Dermis blood vessel endothelial cell (primary cell): ENCODE measurements at regions not wholly inside any gene's neighbourhood (a gene's known extent, or its start where the extent isn't known, plus 50 kb on each side); places are given as distances from the start of the nearest gene placed in this dataset.
A peak's percentile ranks its signal among the peaks of the same experiment; 100 is the strongest.
"Not testable (repeated sequence)": the region's sequence is repeated elsewhere in the genome, so short reads cannot be mapped to it uniquely, and the experiment has no call there.

Source experiments
- DNase-seq: peaks from one replicate; pipeline ENCODE4 v3.0.0; 2010

- no peak for DNase-seq
Observed at GRCh38 chr5:91978221-91978882, 595.2 kb upstream of the ARRDC3 start.

DNA sequence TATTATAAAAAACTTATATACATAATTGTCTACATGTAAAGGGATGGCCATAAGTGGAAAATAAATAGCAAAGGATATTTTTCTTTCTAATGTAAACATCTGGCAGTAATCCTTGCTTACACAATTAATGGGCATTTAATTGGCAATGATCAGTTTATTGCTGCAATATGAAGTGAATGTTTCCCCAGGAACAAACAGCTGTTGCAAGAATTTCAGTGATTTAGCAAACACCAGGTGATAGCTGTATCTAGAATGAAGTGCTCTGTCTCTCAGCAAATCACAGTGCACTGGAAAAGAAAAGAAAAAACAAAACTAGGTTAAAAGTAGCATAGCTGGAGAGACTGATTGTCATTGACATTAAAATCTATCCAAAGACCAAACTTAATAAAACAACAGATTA, 594.5 kb upstream of the ARRDC3 start:
- no peak for DNase-seq

GRCh38 chr5:91976451-91976850, 593.3 kb upstream of the ARRDC3 start:
- DNase-seq = no peak

DNA sequence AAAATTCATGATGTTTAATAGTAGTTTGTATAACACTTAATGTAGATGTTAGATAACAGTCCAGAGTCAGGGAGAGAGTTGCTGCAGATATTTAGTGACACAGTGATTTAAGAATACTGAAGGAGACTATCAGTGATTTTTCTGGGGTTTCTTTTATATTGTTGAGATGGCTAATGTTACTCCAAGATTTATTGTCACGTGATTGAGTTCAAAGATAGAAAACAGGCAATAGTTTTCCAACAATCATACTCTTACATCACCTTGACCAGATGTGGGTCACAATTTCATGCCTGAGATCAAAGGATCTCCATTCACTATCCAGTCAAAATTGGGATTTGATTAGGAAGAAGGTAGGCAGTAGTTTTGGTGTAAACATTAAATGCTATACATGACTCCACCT, 580.0 kb upstream of the ARRDC3 start:
- no peak for DNase-seq

DNA sequence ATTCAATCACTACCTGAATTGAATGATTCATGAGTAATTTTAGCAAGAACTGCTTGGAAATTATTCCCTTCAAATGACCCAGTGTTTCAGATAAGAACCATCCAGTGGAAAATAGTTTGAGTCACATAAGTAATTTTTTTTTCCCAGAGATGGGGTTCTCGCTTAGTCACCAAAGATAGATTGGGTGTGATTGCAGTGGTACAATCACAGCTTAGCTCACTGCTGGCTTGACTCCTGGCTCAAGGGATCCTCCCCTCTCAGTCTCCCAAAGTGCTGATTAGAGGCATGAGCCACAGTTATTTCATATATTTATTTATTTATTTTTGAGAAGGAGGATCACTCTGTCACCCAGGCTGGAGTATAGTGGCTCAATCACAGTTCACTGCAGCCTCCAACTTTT, 574.5 kb upstream of the ARRDC3 start:
- DNase-seq = no peak

DNA sequence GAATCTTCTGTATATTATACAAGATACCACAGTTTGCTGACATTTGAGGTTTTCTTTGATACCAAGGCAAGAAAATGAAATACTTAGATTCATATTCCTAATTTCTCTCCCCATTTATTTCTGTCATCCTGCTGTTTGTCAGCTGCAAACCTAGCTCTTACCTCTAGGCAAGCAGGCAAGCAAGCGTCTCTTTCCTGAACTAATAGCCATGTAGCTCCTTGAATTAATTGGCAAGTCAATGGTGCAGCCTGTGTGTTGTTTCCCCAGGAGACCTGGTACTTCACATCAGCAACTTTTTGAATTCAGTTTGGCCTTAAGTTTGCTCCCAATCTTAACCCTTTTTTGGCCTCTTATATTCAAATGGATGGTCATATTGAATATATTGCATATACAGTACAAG, 573.6 kb upstream of the ARRDC3 start:
- no peak for DNase-seq

DNA sequence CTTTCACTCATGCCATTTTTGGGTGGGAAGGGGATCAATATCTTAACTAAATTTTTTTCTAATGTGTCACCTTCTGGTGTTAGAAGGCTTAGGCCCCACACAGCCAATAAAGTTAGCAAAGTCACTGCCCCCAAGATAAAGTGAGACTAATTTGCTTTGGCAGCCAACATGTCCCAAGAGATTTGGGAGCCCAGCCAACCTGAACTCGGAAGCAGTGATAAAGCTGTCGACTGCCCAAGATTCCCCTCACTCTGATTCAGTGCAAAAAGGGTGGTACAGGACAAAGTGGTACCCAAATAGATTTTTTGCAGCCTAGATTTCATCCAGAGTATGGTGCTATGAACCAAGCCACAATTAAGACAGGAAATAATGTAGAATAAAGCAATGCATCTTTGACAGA, 572.5 kb upstream of the ARRDC3 start:
- no peak for DNase-seq

GRCh38 chr5:91954136-91954535, 571.0 kb upstream of the ARRDC3 start:
- no peak for DNase-seq

GRCh38 chr5:91950328-91950727, 567.2 kb upstream of the ARRDC3 start:
- no peak for DNase-seq

DNA sequence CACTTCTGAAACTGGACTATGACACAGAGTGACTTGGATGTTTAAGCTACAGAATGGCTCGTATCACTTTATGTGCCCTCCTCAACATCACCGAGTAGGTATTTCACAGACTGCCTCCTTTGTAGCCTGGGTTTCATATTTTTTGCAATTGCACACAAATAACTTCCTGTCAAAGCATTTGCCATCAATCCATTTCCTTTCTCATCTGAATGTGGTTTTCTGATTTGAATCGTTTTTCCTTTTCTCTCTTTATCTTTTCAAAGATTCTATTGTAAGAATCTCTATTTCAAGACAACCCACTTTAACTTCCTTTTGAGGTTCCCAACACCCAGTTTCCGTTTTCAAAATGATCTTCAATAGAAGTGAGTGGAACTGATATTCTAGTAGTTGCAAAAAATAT, 563.8 kb upstream of the ARRDC3 start:
- DNase-seq = no peak

GRCh38 chr5:91941588-91941987, 558.5 kb upstream of the ARRDC3 start:
- no peak for DNase-seq

DNA sequence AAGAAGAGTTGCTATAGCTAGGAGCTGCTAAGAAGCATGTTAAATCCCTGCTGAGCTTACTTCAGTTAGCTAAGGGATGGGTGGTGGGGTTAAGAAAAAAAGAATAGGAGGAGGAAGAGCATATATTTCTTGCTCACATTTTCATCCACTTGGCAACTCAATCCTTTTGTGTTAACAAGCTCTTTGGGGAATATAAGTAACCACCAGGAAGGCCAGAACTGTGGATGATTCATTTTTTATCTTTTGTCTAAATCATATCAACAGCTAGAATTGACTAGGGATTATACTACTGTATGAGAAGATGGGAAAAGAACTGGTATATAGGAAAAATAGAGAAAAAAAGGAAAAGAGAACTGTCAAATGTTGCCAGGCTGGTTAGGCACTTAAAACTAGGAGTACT, 555.3 kb upstream of the ARRDC3 start:
- DNase-seq = no peak

GRCh38 chr5:91937121-91937520, 554.0 kb upstream of the ARRDC3 start:
- no peak for DNase-seq

DNA sequence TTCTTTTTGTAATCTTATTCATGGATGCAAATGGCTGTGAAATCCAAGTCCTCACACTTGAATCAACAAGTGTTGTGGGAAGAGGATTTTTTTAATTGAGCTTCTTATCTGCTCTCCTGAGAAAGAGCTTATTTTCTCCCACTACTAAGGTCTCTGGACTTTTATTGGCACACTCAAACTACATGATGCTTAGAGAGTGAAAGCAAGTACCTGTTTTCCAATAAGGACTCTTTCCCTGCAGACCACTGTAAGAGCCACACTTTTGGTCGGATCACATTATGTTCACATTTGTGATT, 546.4 kb upstream of the ARRDC3 start:
- DNase-seq = no peak

DNA sequence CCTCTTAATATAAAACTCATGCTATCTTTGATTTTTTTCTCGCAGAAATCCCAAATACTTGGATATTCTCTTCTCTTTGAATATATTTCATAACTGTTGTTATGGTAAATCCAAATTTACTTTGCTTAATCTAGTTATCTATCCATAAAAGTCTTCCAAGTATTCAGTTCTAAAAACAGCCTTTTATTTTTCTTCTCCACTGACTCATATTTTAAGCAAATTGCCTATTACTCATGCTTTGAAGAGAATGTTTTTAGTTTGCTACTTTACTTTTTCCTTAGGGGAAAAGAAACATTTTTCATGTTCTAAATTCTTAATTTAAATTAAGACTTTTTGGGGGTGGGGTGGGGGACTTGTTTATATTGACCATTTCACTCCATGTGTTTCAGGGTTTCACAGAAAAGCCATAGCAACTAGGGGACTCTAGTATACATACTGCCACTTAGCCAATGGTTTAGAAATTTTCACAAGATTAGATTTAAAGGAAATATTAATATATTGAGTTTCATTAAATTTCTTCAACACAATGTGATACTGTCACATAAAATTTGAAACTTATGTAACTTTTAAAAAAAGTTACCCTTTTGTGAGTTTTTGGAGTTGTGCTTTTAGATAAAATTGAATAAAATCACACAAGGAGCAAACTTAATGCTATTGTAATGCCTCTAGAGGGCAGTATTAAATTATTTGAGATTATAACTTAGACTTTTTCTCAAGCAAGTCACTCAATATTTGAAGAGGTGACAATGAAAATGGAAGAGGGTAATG, 545.8 kb upstream of the ARRDC3 start:
- peak; percentile 19 for DNase-seq

- no peak for DNase-seq
Observed at GRCh38 chr5:91927439-91927838, 544.3 kb upstream of the ARRDC3 start.

DNA sequence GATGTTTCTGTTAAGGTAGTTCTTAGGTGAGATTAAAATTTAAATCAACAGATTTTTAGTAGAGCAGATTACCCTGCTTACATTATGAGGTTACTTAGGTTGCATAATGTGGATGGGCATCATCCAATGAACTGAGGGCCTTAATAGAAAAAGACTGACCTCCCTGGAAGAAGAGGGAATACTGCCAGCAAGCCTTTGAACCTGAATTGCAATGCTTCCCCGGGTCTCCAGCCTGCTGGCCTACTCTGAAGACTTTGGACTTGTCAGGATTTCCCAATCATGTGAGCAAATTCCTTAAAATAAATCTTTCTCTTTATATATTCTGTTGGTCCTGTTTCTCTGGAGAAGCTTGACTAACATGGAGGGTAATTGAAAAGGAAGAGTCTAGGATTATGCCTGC, 542.1 kb upstream of the ARRDC3 start:
- DNase-seq = no peak

- DNase-seq = not testable (repeated sequence)
Observed at GRCh38 chr5:91917037-91917814, 534.1 kb upstream of the ARRDC3 start.

- DNase-seq = no peak
Observed at GRCh38 chr5:91910655-91911054, 527.5 kb upstream of the ARRDC3 start.

DNA sequence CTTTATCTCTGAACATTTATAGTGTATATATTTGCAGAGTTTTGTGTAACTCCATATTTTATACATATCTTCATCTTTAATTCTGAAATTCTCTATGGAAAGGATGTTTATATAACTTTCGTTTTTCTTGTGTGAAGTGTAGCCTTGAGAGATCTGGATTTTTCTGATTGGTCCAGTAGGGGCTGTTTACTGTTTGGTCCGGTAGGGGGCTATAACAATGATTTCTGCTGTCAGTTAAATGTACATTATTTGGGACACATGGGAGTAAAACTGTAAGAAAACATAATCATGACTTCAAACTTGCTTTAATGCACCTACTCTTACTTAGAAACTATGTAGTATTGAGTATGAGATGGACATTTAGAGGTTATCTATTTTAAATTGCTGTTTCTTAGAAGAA, 527.1 kb upstream of the ARRDC3 start:
- DNase-seq = no peak

- no peak for DNase-seq
Observed at GRCh38 chr5:91906494-91906893, 523.4 kb upstream of the ARRDC3 start.

- DNase-seq = no peak
Observed at GRCh38 chr5:91906027-91906426, 522.9 kb upstream of the ARRDC3 start.

- DNase-seq = no peak
Observed at GRCh38 chr5:91898898-91899297, 515.8 kb upstream of the ARRDC3 start.

- no peak for DNase-seq
Observed at GRCh38 chr5:91898019-91898418, 514.9 kb upstream of the ARRDC3 start.
